HFFc6 (cell line): ENCODE measurements at regions not wholly inside any gene's neighbourhood (a gene's known extent, or its start where the extent isn't known, plus 50 kb on each side); places are given as distances from the start of the nearest gene placed in this dataset.
"Not testable (repeated sequence)": the region's sequence is repeated elsewhere in the genome, so short reads cannot be mapped to it uniquely, and the experiment has no call there.

Experiments used
- DNase-seq: peaks from one replicate; pipeline ENCODE4 v3.0.0-alpha.2; 2018
- H3K27ac Mint-ChIP-seq: 2 replicates; pipeline ENCODE4 v1.8.0; 2020; ENCODE audit warnings: mild to moderate bottlenecking, mixed read lengths
- H3K27me3 Mint-ChIP-seq: 2 replicates; pipeline ENCODE4 v1.8.0; 2021; ENCODE audit warnings: mild to moderate bottlenecking, moderate library complexity, mixed read lengths; ENCODE audit not compliant: insufficient read depth
- H3K36me3 Mint-ChIP-seq: 2 replicates; pipeline ENCODE4 v1.8.0; 2021; ENCODE audit warnings: low read depth, mixed read lengths
- H3K4me1 Mint-ChIP-seq: 2 replicates; pipeline ENCODE4 v1.8.0; 2020; ENCODE audit warnings: low read depth, mixed read lengths
- H3K4me3 Mint-ChIP-seq: 2 replicates; pipeline ENCODE4 v1.8.0; 2020; ENCODE audit warnings: mild to moderate bottlenecking, moderate library complexity, mixed read lengths
- H3K9me3 Mint-ChIP-seq: 2 replicates; pipeline ENCODE4 v1.8.0; 2020; ENCODE audit warnings: mild to moderate bottlenecking, mixed read lengths
- CTCF ChIP-seq: fragments of 200-600 bp; sonication (generic); IDR thresholded peaks from 2 replicates; pipeline ENCODE4 v1.5.0; 2021; ENCODE audit warnings: antibody characterized with exemption, mild to moderate bottlenecking

- TF ChIP-seq CTCF, result no peak
- H3K9me3 Mint-ChIP-seq, result peaks cover 45% of the 10 kb centered on the region
- no peak for DNase-seq
- peaks cover 10% of the 10 kb centered on the region for H3K36me3 Mint-ChIP-seq
- no peak overlapping the region for H3K27ac Mint-ChIP-seq
- no peaks in the 10 kb centered on the region for H3K4me1 Mint-ChIP-seq
- H3K4me3 Mint-ChIP-seq, result no peak overlapping the region
- H3K27me3 Mint-ChIP-seq, result peaks cover 1% of the 10 kb centered on the region
Observed at GRCh38 chr6:170056278-170056711, 234.6 kb downstream of the DLL1 start.

- peaks cover 45% of the 10 kb centered on the region for H3K9me3 Mint-ChIP-seq
- not testable (repeated sequence) for H3K36me3 Mint-ChIP-seq, H3K4me3 Mint-ChIP-seq, DNase-seq, H3K27me3 Mint-ChIP-seq, H3K27ac Mint-ChIP-seq, H3K4me1 Mint-ChIP-seq
Observed at GRCh38 chr6:170055797-170056196, 235.1 kb downstream of the DLL1 start.

- Mint-ChIP-seq H3K27ac (no peak overlapping the region), H3K9me3 (peaks cover 52% of the 10 kb centered on the region), H3K4me3 (no peak overlapping the region), H3K27me3 (peaks cover 5% of the 10 kb centered on the region), H3K4me1 (no peaks in the 10 kb centered on the region), H3K36me3 (peaks cover 10% of the 10 kb centered on the region)
- DNase-seq, result no peak
- TF ChIP-seq CTCF, result no peak
Observed at GRCh38 chr6:170053966-170054661, 236.8 kb downstream of the DLL1 start.

GRCh38 chr6:170052991-170053821 lies 237.7 kb downstream of the DLL1 start:
- no peak for TF ChIP-seq CTCF
- Mint-ChIP-seq H3K9me3 (peaks cover 51% of the 10 kb centered on the region), H3K36me3 (peaks cover 10% of the 10 kb centered on the region), H3K27ac (no peak overlapping the region), H3K4me1 (no peaks in the 10 kb centered on the region), H3K4me3 (no peak overlapping the region), H3K27me3 (peaks cover 5% of the 10 kb centered on the region; the same call in 1 of the 2 replicates)
- DNase-seq, result no peak

GRCh38 chr6:170051229-170052172 lies 239.4 kb downstream of the DLL1 start:
- Mint-ChIP-seq H3K27me3 (peaks cover 5% of the 10 kb centered on the region; the same call in 1 of the 2 replicates), H3K36me3 (peaks cover 10% of the 10 kb centered on the region), H3K9me3 (peaks cover 58% of the 10 kb centered on the region), H3K4me3 (no peak overlapping the region), H3K27ac (no peak overlapping the region), H3K4me1 (no peaks in the 10 kb centered on the region)
- TF ChIP-seq CTCF, result no peak
- DNase-seq, result no peak
